ENCODE measurements at regions not wholly inside any gene's neighbourhood (a gene's known extent, or its start where the extent isn't known, plus 50 kb on each side); places are given as distances from the start of the nearest gene placed in this dataset.

- Histone ChIP-seq H3K27ac (no peak overlapping the region), H3K4me3 (no peak overlapping the region), H3K27me3 (no peaks in the 10 kb centered on the region), H3K9me3 (replicated peaks in 1 of 3) (peaks cover 0 to 8% (median 0%) of the 10 kb centered on the region in 3 donors), H3K4me1 (replicated peaks in 1 of 2) (no peaks in the 10 kb centered on the region), H3K36me3 (replicated peaks in 1 of 2) (no peaks in the 10 kb centered on the region)
- no peak for TF ChIP-seq POLR2A (IDR thresholded peaks at IDR 0.05)
- no peak for TF ChIP-seq CTCF (IDR thresholded peaks at IDR 0.05)
- intact Hi-C loops (cut with DNase I): no loop called here
- WGBS, 4 donors: 56 to 84% (median 80%) methylated on average over 4 to 9 of the region's 9 CpGs
- DNase-seq: no peak
Observed at GRCh38 chr6:9851541-9852380, 563.1 kb downstream of the TFAP2A start.

- no peaks in the 10 kb centered on the region for H3K4me1 ChIP-seq (replicated peaks in 1 of 2)
- intact Hi-C loops (cut with DNase I): no loop called here
- WGBS, 4 donors: 46 to 100% (median 63%) methylated on average over 1 to 2 of the region's 2 CpGs; no CpG with 5 or more reads in 1 of the 4 donors
Observed at GRCh38 chr6:9851006-9851405, 563.9 kb downstream of the TFAP2A start.

GRCh38 chr6:9848094-9848493 is 566.8 kb downstream of the TFAP2A start:
- Histone ChIP-seq H3K4me1 (replicated peaks in 1 of 2) (no peaks in the 10 kb centered on the region), H3K27me3 (no peaks in the 10 kb centered on the region), H3K27ac (no peak overlapping the region), H3K9me3 (replicated peaks in 1 of 3) (peaks cover 0 to 5% (median 0%) of the 10 kb centered on the region in 3 donors), H3K4me3 (no peak overlapping the region), H3K36me3 (replicated peaks in 1 of 2) (no peaks in the 10 kb centered on the region)
- 59 to 73% (median 62%) methylated on average over 1 of the region's 1 CpG for WGBS, 4 donors
- intact Hi-C loops (cut with DNase I): no loop called here
- DNase-seq: no peak
- TF ChIP-seq CTCF (IDR thresholded peaks at IDR 0.05): no peak
- no peak for TF ChIP-seq POLR2A (IDR thresholded peaks at IDR 0.05)

More at GRCh38 chr6:9851006-9851405, 563.9 kb downstream of the TFAP2A start:
- Histone ChIP-seq H3K4me3 (no peak overlapping the region), H3K27me3 (no peaks in the 10 kb centered on the region), H3K9me3 (replicated peaks in 1 of 3) (peaks cover 0 to 8% (median 0%) of the 10 kb centered on the region in 3 donors), H3K27ac (no peak overlapping the region), H3K36me3 (replicated peaks in 1 of 2) (no peaks in the 10 kb centered on the region)
- TF ChIP-seq POLR2A (IDR thresholded peaks at IDR 0.05) (no peak), CTCF (IDR thresholded peaks at IDR 0.05) (no peak)
- no peak for DNase-seq

- Histone ChIP-seq H3K4me3 (no peak overlapping the region), H3K4me1 (replicated peaks in 1 of 2) (no peaks in the 10 kb centered on the region), H3K27me3 (no peaks in the 10 kb centered on the region), H3K9me3 (replicated peaks in 1 of 3) (no peaks in the 10 kb centered on the region), H3K27ac (no peak overlapping the region), H3K36me3 (replicated peaks in 1 of 2) (no peaks in the 10 kb centered on the region)
- WGBS, 4 donors: 34 to 41% (median 39%) methylated on average over 9 of the region's 9 CpGs
- TF ChIP-seq CTCF (IDR thresholded peaks at IDR 0.05) (no peak), POLR2A (IDR thresholded peaks at IDR 0.05) (no peak)
- intact Hi-C loops (cut with DNase I): no loop called here
- DNase-seq: no peak
Observed at GRCh38 chr6:9841886-9842725, 572.8 kb downstream of the TFAP2A start.
